ENCODE measurements at regions not wholly inside any gene's neighbourhood (a gene's known extent, or its start where the extent isn't known, plus 50 kb on each side); places are given as distances from the start of the nearest gene placed in this dataset.

GRCh38 chr18:37956020-37956419 lies 390.4 kb upstream of the CELF4 start:
- Histone ChIP-seq H3K9me3 (no peaks in the 10 kb centered on the region), H3K27me3 (no peaks in the 10 kb centered on the region), H3K36me3 (ENCODE audit: low read depth, missing control alignments) (no peaks in the 10 kb centered on the region), H3K4me3 (no peak overlapping the region), H3K27ac (no peak overlapping the region), H3K4me1 (no peaks in the 10 kb centered on the region)
- WGBS, 2 donors: 67 to 74% methylated on average over 1 to 2 of the region's 2 CpGs
- TF ChIP-seq POLR2A (IDR thresholded peaks at IDR 0.05) (no peak), CTCF (IDR thresholded peaks at IDR 0.05) (no peak)
- intact Hi-C loops (cut with DNase I; ENCODE audit: low total_unique reads): no loop called here
- no peak for DNase-seq

GRCh38 chr18:37955201-37955600 lies 389.6 kb upstream of the CELF4 start:
- H3K4me3 ChIP-seq: no peak overlapping the region
- H3K4me1 ChIP-seq: no peaks in the 10 kb centered on the region
- DNase-seq: no peak
- H3K9me3 ChIP-seq: no peaks in the 10 kb centered on the region
- TF ChIP-seq POLR2A (IDR thresholded peaks at IDR 0.05) (no peak), CTCF (IDR thresholded peaks at IDR 0.05) (no peak)
- WGBS, 2 donors: 81 to 94% methylated on average over 2 of the region's 2 CpGs
- intact Hi-C loops (cut with DNase I; ENCODE audit: low total_unique reads): no loop called here
- H3K36me3 ChIP-seq (ENCODE audit: low read depth, missing control alignments): no peaks in the 10 kb centered on the region
- no peaks in the 10 kb centered on the region for H3K27me3 ChIP-seq
- no peak overlapping the region for H3K27ac ChIP-seq

GRCh38 chr18:37953876-37954275 lies 388.3 kb upstream of the CELF4 start:
- 26 to 41% methylated on average over 2 of the region's 2 CpGs for WGBS, 2 donors
- TF ChIP-seq CTCF (IDR thresholded peaks at IDR 0.05) (no peak), POLR2A (IDR thresholded peaks at IDR 0.05) (no peak)
- no peaks in the 10 kb centered on the region for H3K9me3 ChIP-seq
- H3K4me1 ChIP-seq: no peaks in the 10 kb centered on the region
- no peak overlapping the region for H3K4me3 ChIP-seq
- no peaks in the 10 kb centered on the region for H3K36me3 ChIP-seq (ENCODE audit: low read depth, missing control alignments)
- DNase-seq: no peak
- no peaks in the 10 kb centered on the region for H3K27me3 ChIP-seq
- intact Hi-C loops (cut with DNase I; ENCODE audit: low total_unique reads): no loop called here
- no peak overlapping the region for H3K27ac ChIP-seq

- H3K4me3 ChIP-seq: no peak overlapping the region
- no peaks in the 10 kb centered on the region for H3K9me3 ChIP-seq
- TF ChIP-seq POLR2A (IDR thresholded peaks at IDR 0.05) (no peak), CTCF (IDR thresholded peaks at IDR 0.05) (no peak)
- no peak overlapping the region for H3K27ac ChIP-seq
- no peaks in the 10 kb centered on the region for H3K27me3 ChIP-seq
- intact Hi-C loops (cut with DNase I; ENCODE audit: low total_unique reads): no loop called here
- 80 to 86% methylated on average over 3 of the region's 3 CpGs for WGBS, 2 donors
- H3K36me3 ChIP-seq (ENCODE audit: low read depth, missing control alignments): no peaks in the 10 kb centered on the region
- DNase-seq: no peak
- H3K4me1 ChIP-seq: no peaks in the 10 kb centered on the region
Measured at GRCh38 chr18:37948471-37948870, 382.9 kb upstream of the CELF4 start.

GRCh38 chr18:37946324-37946723 lies 380.7 kb upstream of the CELF4 start:
- Histone ChIP-seq H3K27ac (no peak overlapping the region), H3K4me1 (no peaks in the 10 kb centered on the region)
- TF ChIP-seq CTCF (IDR thresholded peaks at IDR 0.05) (no peak), POLR2A (IDR thresholded peaks at IDR 0.05) (no peak)

More at GRCh38 chr18:37946324-37946723, 380.7 kb upstream of the CELF4 start:
- Histone ChIP-seq H3K4me3 (no peak overlapping the region), H3K9me3 (no peaks in the 10 kb centered on the region), H3K36me3 (ENCODE audit: low read depth, missing control alignments) (no peaks in the 10 kb centered on the region), H3K27me3 (no peaks in the 10 kb centered on the region)
- no peak for DNase-seq
- WGBS, 2 donors: 40 to 67% methylated on average over 4 of the region's 4 CpGs
- intact Hi-C loops (cut with DNase I; ENCODE audit: low total_unique reads): no loop called here

Measured in testis (tissue), 2 donors.